BJ (cell line): ENCODE measurements at regions not wholly inside any gene's neighbourhood (a gene's known extent, or its start where the extent isn't known, plus 50 kb on each side); places are given as distances from the start of the nearest gene placed in this dataset.

Source experiments
- CTCF ChIA-PET: fragments of 350-600 bp; formaldehyde crosslinking; extraction: SDS; loops from one replicate; lab custom pipeline; 2021; ENCODE audit warnings: antibody characterized with exemption, inconsistent platforms; lab: Yijun Ruan, JAX
- POLR2A ChIA-PET: fragments of 300-600 bp; sonication (Branson Sonifier 250); formaldehyde crosslinking; extraction: SDS; loops from one replicate; lab custom pipeline; 2021; ENCODE audit warnings: antibody characterized with exemption; lab: Charles Lee
- DNase-seq: peaks from one replicate; pipeline ENCODE4 v3.0.0-alpha.2; 2011; ENCODE audit warnings: low read depth
- H3K27me3 ChIP-seq: 2 replicates; pipeline ENCODE4 v1.6.0; 2011; ENCODE audit warnings: low read length; ENCODE audit not compliant: control insufficient read depth, insufficient read depth
- H3K36me3 ChIP-seq: 2 replicates; pipeline ENCODE4 v1.5.1; 2011; ENCODE audit warnings: low read length; ENCODE audit not compliant: control insufficient read depth, insufficient read depth
- H3K4me3 ChIP-seq: 2 replicates; pipeline ENCODE4 v1.5.1; 2011; ENCODE audit warnings: low read depth, mild to moderate bottlenecking, control low read depth, low read length
- CTCF ChIP-seq: IDR thresholded peaks from 2 replicates; pipeline ENCODE4 v1.5.1; 2011; ENCODE audit warnings: low read depth, mild to moderate bottlenecking, control low read depth, inconsistent platforms, low read length, moderate library complexity; ENCODE audit not compliant: insufficient read depth

GRCh38 chr13:47081850-47082249 is 185.0 kb upstream of the HTR2A start:
- H3K27me3 ChIP-seq: no peaks in the 10 kb centered on the region
- no peaks in the 10 kb centered on the region for H3K36me3 ChIP-seq
- no peak for DNase-seq
- POLR2A ChIA-PET: no interaction called here
- TF ChIP-seq CTCF: no peak
- no peak overlapping the region for H3K4me3 ChIP-seq
- CTCF ChIA-PET: no interaction called here

GRCh38 chr13:47081246-47081645 is 184.4 kb upstream of the HTR2A start:
- DNase-seq: no peak
- H3K36me3 ChIP-seq: no peaks in the 10 kb centered on the region
- ChIA-PET POLR2A (no interaction called here), CTCF (interaction anchor here (0.6 to 0.7 kb wide), 3 partner anchors 16 to 173 kb away, joined by 3 to 4 read pairs (median 3); no protein-coding TSS in a partner anchor)
- H3K27me3 ChIP-seq: no peaks in the 10 kb centered on the region
- no peak for TF ChIP-seq CTCF
- no peak overlapping the region for H3K4me3 ChIP-seq

- no peak for DNase-seq
- no peaks in the 10 kb centered on the region for H3K27me3 ChIP-seq
- ChIA-PET CTCF (interaction anchor here (0.6 to 0.8 kb wide), 5 partner anchors 17 to 173 kb away, joined by 3 to 4 read pairs (median 3); no protein-coding TSS in a partner anchor), POLR2A (no interaction called here)
- H3K36me3 ChIP-seq: no peaks in the 10 kb centered on the region
- no peak overlapping the region for H3K4me3 ChIP-seq
- no peak for TF ChIP-seq CTCF
Observed at GRCh38 chr13:47080621-47081020, 183.8 kb upstream of the HTR2A start.

GRCh38 chr13:47076500-47076899 is 179.6 kb upstream of the HTR2A start:
- Histone ChIP-seq H3K27me3 (no peaks in the 10 kb centered on the region), H3K4me3 (no peak overlapping the region), H3K36me3 (no peaks in the 10 kb centered on the region)
- no peak for DNase-seq
- CTCF ChIA-PET: no interaction called here
- TF ChIP-seq CTCF: no peak
- POLR2A ChIA-PET: no interaction called here

GRCh38 chr13:47069133-47069532 is 172.3 kb upstream of the HTR2A start:
- CTCF ChIA-PET: no interaction called here
- no peak for TF ChIP-seq CTCF

More at GRCh38 chr13:47069133-47069532, 172.3 kb upstream of the HTR2A start:
- H3K36me3 ChIP-seq: no peaks in the 10 kb centered on the region
- DNase-seq: no peak
- H3K4me3 ChIP-seq: no peak overlapping the region
- POLR2A ChIA-PET: no interaction called here
- H3K27me3 ChIP-seq: no peaks in the 10 kb centered on the region
